GM20000 (cell line): ENCODE measurements at regions not wholly inside any gene's neighbourhood (a gene's known extent, or its start where the extent isn't known, plus 50 kb on each side); places are given as distances from the start of the nearest gene placed in this dataset.

Experiments used
- DNase-seq: peaks from one replicate; pipeline ENCODE4 v3.0.0; 2012; ENCODE audit warnings: low spot score
- TF ChIP-seq, protein P1 (sequence below): IDR thresholded peaks from 2 replicates; pipeline ENCODE4 v1.5.1; 2012; ENCODE audit warnings: mild to moderate bottlenecking, control low read depth; ENCODE audit errors: extremely low read depth, missing control alignments

DNA sequence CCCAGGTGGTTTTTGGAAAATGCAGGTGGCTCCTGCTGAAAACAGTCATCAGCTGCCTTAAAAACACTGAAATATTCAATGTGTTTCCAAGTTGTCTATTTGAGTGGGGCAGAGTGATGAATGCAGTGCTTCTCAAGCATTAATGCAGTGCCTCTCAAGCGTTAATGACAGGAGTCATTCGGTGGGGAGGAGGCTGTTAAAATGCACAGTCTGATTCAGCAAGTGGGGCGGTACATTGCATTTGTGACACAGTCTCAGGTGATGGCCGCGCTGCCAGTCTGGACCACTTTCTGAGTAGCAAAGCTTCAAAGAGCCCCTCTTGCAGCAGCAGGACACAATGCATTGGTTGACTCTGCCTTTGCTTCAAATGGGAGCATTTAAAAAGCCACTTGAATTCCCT, 231.4 kb upstream of the RGPD4 start:
- TF ChIP-seq, protein P1, sequence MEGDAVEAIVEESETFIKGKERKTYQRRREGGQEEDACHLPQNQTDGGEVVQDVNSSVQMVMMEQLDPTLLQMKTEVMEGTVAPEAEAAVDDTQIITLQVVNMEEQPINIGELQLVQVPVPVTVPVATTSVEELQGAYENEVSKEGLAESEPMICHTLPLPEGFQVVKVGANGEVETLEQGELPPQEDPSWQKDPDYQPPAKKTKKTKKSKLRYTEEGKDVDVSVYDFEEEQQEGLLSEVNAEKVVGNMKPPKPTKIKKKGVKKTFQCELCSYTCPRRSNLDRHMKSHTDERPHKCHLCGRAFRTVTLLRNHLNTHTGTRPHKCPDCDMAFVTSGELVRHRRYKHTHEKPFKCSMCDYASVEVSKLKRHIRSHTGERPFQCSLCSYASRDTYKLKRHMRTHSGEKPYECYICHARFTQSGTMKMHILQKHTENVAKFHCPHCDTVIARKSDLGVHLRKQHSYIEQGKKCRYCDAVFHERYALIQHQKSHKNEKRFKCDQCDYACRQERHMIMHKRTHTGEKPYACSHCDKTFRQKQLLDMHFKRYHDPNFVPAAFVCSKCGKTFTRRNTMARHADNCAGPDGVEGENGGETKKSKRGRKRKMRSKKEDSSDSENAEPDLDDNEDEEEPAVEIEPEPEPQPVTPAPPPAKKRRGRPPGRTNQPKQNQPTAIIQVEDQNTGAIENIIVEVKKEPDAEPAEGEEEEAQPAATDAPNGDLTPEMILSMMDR, result no peak

DNA sequence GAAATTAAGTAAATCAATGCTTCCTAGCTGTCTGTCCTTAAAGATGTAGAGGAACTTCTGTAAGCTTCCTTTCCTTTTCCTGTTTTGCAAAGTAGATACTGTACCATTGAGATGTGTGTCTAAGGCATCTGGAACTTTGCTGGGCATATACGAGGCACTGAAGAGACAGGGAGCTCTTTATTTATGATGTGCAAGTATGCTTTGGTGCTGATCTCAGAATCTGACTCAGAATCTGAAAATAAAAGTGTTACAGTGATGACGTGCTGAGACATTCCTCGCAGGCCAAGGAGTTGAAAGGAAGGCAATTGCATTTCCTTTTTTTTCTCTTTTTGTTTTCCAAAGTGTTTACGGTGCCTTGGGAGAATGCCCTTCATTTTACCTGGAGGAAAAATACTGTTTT, 230.9 kb upstream of the RGPD4 start:
- no peak for DNase-seq
- TF ChIP-seq, protein P1, result no peak

More for the DNA sequence above, 231.4 kb upstream of the RGPD4 start:
- no peak for DNase-seq

DNA sequence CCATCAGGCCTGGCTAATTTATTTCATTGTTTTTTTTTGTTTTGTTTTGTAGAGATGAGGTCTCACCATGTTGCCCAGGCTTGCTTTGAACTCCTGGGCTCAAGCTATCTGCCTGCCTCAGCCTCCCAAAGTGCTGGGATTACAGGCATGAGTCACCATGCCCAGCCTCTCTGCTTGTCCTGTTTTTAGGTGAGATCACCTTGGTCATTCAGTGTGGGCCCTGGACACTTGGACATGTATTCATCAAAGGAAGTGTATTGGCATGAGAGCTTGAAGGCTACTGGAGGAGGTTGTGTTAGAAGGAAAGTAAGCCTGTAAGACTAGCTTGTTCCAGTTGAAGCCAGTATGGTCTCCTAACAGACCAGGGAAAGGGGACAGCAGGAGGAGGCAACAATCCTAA, 229.2 kb upstream of the RGPD4 start:
- TF ChIP-seq, protein P1, result no peak
- DNase-seq, result no peak

GRCh38 chr2:107602801-107603200, 223.9 kb upstream of the RGPD4 start:
- no peak for DNase-seq
- TF ChIP-seq, protein P1, result no peak

- TF ChIP-seq, protein P1, result no peak
- no peak for DNase-seq
These were observed 219.6 kb upstream of the RGPD4 start for GRCh38 chr2:107607054-107607453.

DNA sequence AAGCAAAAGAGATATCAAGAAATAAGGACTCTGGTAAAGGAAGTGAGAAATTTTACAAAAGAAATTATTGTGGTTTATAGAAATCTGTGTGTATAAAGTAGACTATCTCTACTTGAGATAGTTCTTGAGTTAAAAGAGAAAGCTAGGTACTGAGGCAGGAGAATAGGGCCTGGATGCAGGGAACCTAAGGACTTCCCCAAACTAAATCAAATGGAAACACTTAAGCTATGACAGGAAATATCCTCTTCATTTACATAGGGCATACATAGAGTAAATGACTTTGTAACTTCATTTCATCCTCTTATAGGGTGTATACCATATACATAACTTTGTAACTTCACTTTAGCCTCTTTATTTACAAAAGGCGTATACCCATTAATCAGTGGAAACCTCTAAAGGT, 219.2 kb upstream of the RGPD4 start:
- TF ChIP-seq, protein P1, result no peak
- DNase-seq, result no peak

DNA sequence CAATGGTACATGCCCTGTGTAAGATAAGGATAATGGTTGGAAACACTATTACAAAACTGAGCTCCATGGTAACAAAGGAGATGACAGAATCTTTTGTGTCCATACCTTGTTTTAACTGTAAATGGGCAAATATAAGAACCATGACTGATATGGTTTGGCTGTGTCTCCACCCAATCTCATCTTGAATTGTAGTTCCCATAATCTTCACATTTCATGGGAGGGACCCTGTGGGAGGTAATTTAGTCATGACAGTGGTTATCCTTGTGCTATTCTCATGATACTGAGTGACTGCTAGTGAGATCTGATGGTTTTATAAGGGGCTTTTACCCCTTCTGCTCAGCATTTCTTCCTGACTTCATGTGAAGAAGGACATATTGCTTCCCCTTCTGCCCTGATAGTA, 211.7 kb upstream of the RGPD4 start:
- TF ChIP-seq, protein P1, result no peak
- no peak for DNase-seq
